HCT116 (cell line): ENCODE measurements at regions not wholly inside any gene's neighbourhood (a gene's known extent, or its start where the extent isn't known, plus 50 kb on each side); places are given as distances from the start of the nearest gene placed in this dataset.

Source experiments
- ATAC-seq: fragments of 200-7000 bp; cut with Tn5 transposase; 2 replicates; pipeline ENCODE4 v1.9.1; 2020; ENCODE audit warnings: mild to moderate bottlenecking, moderate library complexity
- BruUV-seq: library from RNA; stranded (reverse); fragments of 400-500 nt; replicated peaks from 2 replicates; lab custom pipeline; 2021; lab: Mats Ljungman, UMichigan
- CTCF ChIA-PET: fragments of 300-600 bp; sonication (Branson Sonifier 250); formaldehyde crosslinking; loops from one replicate; lab custom pipeline; 2021; ENCODE audit warnings: antibody characterized with exemption; lab: Charles Lee
- POLR2A ChIA-PET: fragments of 300-600, 350-600 bp; sonication (Branson Sonifier 250); formaldehyde crosslinking; loops from one replicate; lab custom pipeline; 2021; ENCODE audit warnings: antibody characterized with exemption; lab: Charles Lee
- RAD21 ChIA-PET, 2 experiments: fragments of 300-600 bp; sonication (Branson Sonifier 250); formaldehyde crosslinking; loops; one replicate each; lab custom pipeline; 2023; ENCODE audit warnings: low total read pairs in 2 of 2; ENCODE audit not compliant: uncharacterized antibody in 2 of 2, unreplicated experiment in 2 of 2, low non-redundant PET in 1 of 2; lab: Charles Lee
- DNase-seq: peaks from one replicate; pipeline ENCODE4 v3.0.0-alpha.2; 2010; ENCODE audit warnings: low read depth, low spot score
- H2AFZ ChIP-seq: fragments of 200-600 bp; shearing (Covaris generic), sonication (generic); 2 replicates; pipeline ENCODE4 v1.6.1; 2017; ENCODE audit warnings: low read depth, mixed run types, mixed read lengths, antibody characterized with exemption, low read length; ENCODE audit not compliant: poor library complexity, severe bottlenecking
- H3K27ac ChIP-seq: 2 replicates; pipeline ENCODE4 v1.5.1; 2012; ENCODE audit warnings: low read depth, low read length
- H3K27me3 ChIP-seq: fragments of 200-600 bp; sonication (generic); 2 replicates; pipeline ENCODE4 v1.6.1; 2016; ENCODE audit warnings: mixed run types, low read length, mixed read lengths; ENCODE audit not compliant: insufficient read depth
- H3K36me3 ChIP-seq, 2 experiments: fragments of 200-500 bp in 1 of 2; fragments of 200-600 bp in 1 of 2; sonication (Bioruptor generic) in 1 of 2; sonication (generic) in 1 of 2; 2 replicates each; pipeline versions ENCODE4 v1.5.1 to v1.6.1; 2014 to 2016; ENCODE audit warnings: low read length in 2 of 2, inconsistent platforms in 1 of 2, mixed read lengths in 1 of 2, mixed run types in 1 of 2; ENCODE audit not compliant: insufficient read depth in 2 of 2, control insufficient read depth in 1 of 2
- H3K4me1 ChIP-seq, 2 experiments: fragments of 200-600 bp in 1 of 2; sonication (generic) in 1 of 2; 2 replicates each; pipeline versions ENCODE4 v1.5.1 to v1.6.1; 2012 to 2017; ENCODE audit warnings: low read length in 2 of 2, inconsistent platforms in 1 of 2, mild to moderate bottlenecking in 1 of 2, mixed read lengths in 1 of 2, mixed run types in 1 of 2, moderate library complexity in 1 of 2; ENCODE audit not compliant: insufficient read depth in 2 of 2, control insufficient read depth in 1 of 2
- H3K4me2 ChIP-seq: fragments of 200-600 bp; sonication (generic); 2 replicates; pipeline ENCODE4 v1.6.1; 2017; ENCODE audit warnings: mixed run types, low read length, mixed read lengths
- H3K4me3 ChIP-seq, 2 experiments: fragments of 200-600 bp in 1 of 2; sonication (generic) in 1 of 2; replicated peaks in 1 of 2; 2 replicates each; pipeline ENCODE4 v1.5.1; 2011 to 2016; ENCODE audit warnings: low read length in 2 of 2, control low read depth in 1 of 2, low read depth in 1 of 2, mild to moderate bottlenecking in 1 of 2, mixed read lengths in 1 of 2, mixed run types in 1 of 2
- H3K79me2 ChIP-seq: fragments of 200-600 bp; sonication (generic); 2 replicates; pipeline ENCODE4 v1.6.1; 2017; ENCODE audit warnings: mild to moderate bottlenecking, mixed run types, low read length, moderate library complexity, mixed read lengths; ENCODE audit not compliant: insufficient read depth
- H3K9ac ChIP-seq: fragments of 200-600 bp; sonication (generic); 2 replicates; pipeline ENCODE4 v1.6.1; 2016; ENCODE audit warnings: low read length, mixed read lengths
- H3K9me2 ChIP-seq: fragments of 200-600 bp; sonication (generic), shearing (Covaris generic); 2 replicates; pipeline ENCODE4 v1.6.1; 2017; ENCODE audit warnings: mixed run types, mild to moderate bottlenecking, moderate library complexity; ENCODE audit not compliant: insufficient read depth
- H3K9me3 ChIP-seq, 2 experiments: fragments of 200-500 bp in 1 of 2; fragments of 200-600 bp in 1 of 2; sonication (Bioruptor generic) in 1 of 2; sonication (generic) in 1 of 2; 2 replicates each; pipeline ENCODE4 v1.6.1; 2014 to 2017; ENCODE audit warnings: low read length in 2 of 2, mixed read lengths in 2 of 2, inconsistent platforms in 1 of 2, low read depth in 1 of 2, mild to moderate bottlenecking in 1 of 2, mixed run types in 1 of 2, moderate library complexity in 1 of 2; ENCODE audit not compliant: control insufficient read depth in 1 of 2, insufficient read depth in 1 of 2
- H4K20me1 ChIP-seq: fragments of 200-600 bp; sonication (generic), shearing (Covaris generic); 2 replicates; pipeline ENCODE4 v1.6.1; 2017; ENCODE audit warnings: mixed run types, mild to moderate bottlenecking, moderate library complexity; ENCODE audit not compliant: insufficient read depth
- CBX3 ChIP-seq: IDR thresholded peaks from 2 replicates; pipeline ENCODE4 v1.6.1; 2012; ENCODE audit warnings: low read depth
- CEBPB ChIP-seq: IDR thresholded peaks from 2 replicates; pipeline ENCODE4 v1.6.1; 2012; ENCODE audit warnings: low read depth
- EGR1 ChIP-seq: IDR thresholded peaks from 2 replicates; pipeline ENCODE4 v1.6.1; 2012; ENCODE audit warnings: low read depth
- ELF1 ChIP-seq: IDR thresholded peaks from 2 replicates; pipeline ENCODE4 v1.6.1; 2012; ENCODE audit warnings: low read depth, borderline replicate concordance
- EZH2 ChIP-seq: fragments of 200-600 bp; sonication (generic); IDR thresholded peaks from 2 replicates; pipeline ENCODE4 v1.6.1; 2017; ENCODE audit warnings: antibody characterized with exemption, mixed run types
- EZH2phosphoT487 ChIP-seq: fragments of 200-600 bp; IDR thresholded peaks from 2 replicates; pipeline ENCODE4 v1.6.1; 2018; ENCODE audit warnings: antibody characterized with exemption, borderline replicate concordance
- FOSL1 ChIP-seq: IDR thresholded peaks from 2 replicates; pipeline ENCODE4 v1.6.1; 2012; ENCODE audit warnings: low read depth
- JUND ChIP-seq: IDR thresholded peaks from 2 replicates; pipeline ENCODE4 v1.6.1; 2012
- POLR2A ChIP-seq: IDR thresholded peaks from 2 replicates; pipeline ENCODE4 v1.7.0; 2011; ENCODE audit warnings: borderline replicate concordance; ENCODE audit not compliant: insufficient read depth, insufficient read length; ENCODE audit errors: extremely low read depth
- RAD21 ChIP-seq: IDR thresholded peaks from 2 replicates; pipeline ENCODE4 v1.6.1; 2012; ENCODE audit warnings: low read depth, mild to moderate bottlenecking
- SIN3A ChIP-seq: IDR thresholded peaks from 2 replicates; pipeline ENCODE4 v1.6.1; 2012; ENCODE audit warnings: low read depth
- SP1 ChIP-seq: IDR thresholded peaks from 2 replicates; pipeline ENCODE4 v1.6.1; 2012; ENCODE audit warnings: low read depth
- SRF ChIP-seq: IDR thresholded peaks from 2 replicates; pipeline ENCODE4 v1.6.1; 2012; ENCODE audit warnings: low read depth
- TCF7L2 ChIP-seq: IDR thresholded peaks from 2 replicates; pipeline ENCODE4 v1.7.0; 2011; ENCODE audit warnings: borderline replicate concordance, inconsistent platforms; ENCODE audit not compliant: insufficient read depth, insufficient read length; ENCODE audit errors: extremely low read depth
- ZFX ChIP-seq: fragments of 450-650 bp; IDR thresholded peaks from 2 replicates; pipeline ENCODE4 v1.6.1; 2017
- ZNF274 ChIP-seq: fragments of 200-500 bp; sonication (Bioruptor generic); IDR thresholded peaks from 2 replicates; pipeline ENCODE4 v1.6.1; 2014; ENCODE audit warnings: mild to moderate bottlenecking, low read depth, low read length, inconsistent platforms
- intact Hi-C: fragments of 100-400 bp; cut with micrococcal nuclease; formaldehyde crosslinking; loops from 2 replicates; pipeline ENCODE4 v1.10.0; 2022
- TF ChIP-seq, protein P1 (sequence below), 3 experiments: fragments of 200-600 bp in 1 of 3; sonication (generic) in 1 of 3; IDR thresholded peaks in 2 of 3; conservative IDR thresholded peaks in 1 of 3; 2 replicates each; pipeline ENCODE4 v1.5.1; 2012 to 2017; ENCODE audit warnings: low read depth in 2 of 3, low read length in 2 of 3, antibody characterized with exemption in 1 of 3, borderline replicate concordance in 1 of 3, control low read depth in 1 of 3, mild to moderate bottlenecking in 1 of 3, mixed read lengths in 1 of 3, mixed run types in 1 of 3, moderate library complexity in 1 of 3; ENCODE audit not compliant: insufficient read depth in 1 of 3
- TF ChIP-seq, protein P2 (sequence below): IDR thresholded peaks from 2 replicates; pipeline ENCODE4 v1.6.1; 2011; ENCODE audit warnings: mild to moderate bottlenecking, low read length, moderate library complexity; ENCODE audit not compliant: insufficient replicate concordance; ENCODE audit errors: extremely low read depth
- TF ChIP-seq, protein P3 (sequence below): IDR thresholded peaks from 2 replicates; pipeline ENCODE4 v1.6.1; 2012; ENCODE audit warnings: low read depth

DNA sequence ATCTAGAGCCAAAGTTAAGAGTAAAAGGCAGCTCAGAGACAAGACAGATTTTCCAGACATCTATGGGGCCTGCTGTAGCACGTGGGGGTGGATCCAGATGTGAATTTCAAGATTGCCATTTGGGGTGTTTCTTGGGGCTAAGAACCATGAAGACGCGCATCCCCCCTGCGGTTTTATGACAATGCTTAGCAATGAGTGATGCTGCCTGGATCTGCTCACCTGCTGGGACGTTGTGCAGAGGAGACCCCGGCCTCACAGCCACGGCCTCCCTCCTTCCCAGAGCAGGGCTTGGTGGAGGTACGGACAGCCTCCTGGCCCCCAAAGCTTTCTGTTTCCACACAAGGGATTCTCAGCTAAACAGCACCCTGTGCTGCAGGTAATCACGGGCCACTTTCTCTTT, 151.5 kb upstream of the DYNLRB2 start:
- H2AFZ ChIP-seq, result no peak overlapping the region
- CTCF ChIA-PET, result no interaction called here
- BruUV-seq, result no TSS peak
- H3K9ac ChIP-seq, result no peak overlapping the region
- H3K27me3 ChIP-seq, result no peaks in the 10 kb centered on the region
- RAD21 ChIA-PET, result no interaction called here
- DNase-seq, result no peak
- H3K9me2 ChIP-seq, result no peaks in the 10 kb centered on the region
- POLR2A ChIA-PET, result no interaction called here
- no peak overlapping the region for H3K4me2 ChIP-seq
- H3K4me1 ChIP-seq, result no peaks in the 10 kb centered on the region
- no peak for TF ChIP-seq CEBPB
- no peak for TF ChIP-seq RAD21
- no peak for TF ChIP-seq EGR1
- TF ChIP-seq FOSL1, result no peak
- TF ChIP-seq SRF, result no peak
- no peak for TF ChIP-seq EZH2
- TF ChIP-seq ZFX, result no peak
- TF ChIP-seq, protein P1, sequence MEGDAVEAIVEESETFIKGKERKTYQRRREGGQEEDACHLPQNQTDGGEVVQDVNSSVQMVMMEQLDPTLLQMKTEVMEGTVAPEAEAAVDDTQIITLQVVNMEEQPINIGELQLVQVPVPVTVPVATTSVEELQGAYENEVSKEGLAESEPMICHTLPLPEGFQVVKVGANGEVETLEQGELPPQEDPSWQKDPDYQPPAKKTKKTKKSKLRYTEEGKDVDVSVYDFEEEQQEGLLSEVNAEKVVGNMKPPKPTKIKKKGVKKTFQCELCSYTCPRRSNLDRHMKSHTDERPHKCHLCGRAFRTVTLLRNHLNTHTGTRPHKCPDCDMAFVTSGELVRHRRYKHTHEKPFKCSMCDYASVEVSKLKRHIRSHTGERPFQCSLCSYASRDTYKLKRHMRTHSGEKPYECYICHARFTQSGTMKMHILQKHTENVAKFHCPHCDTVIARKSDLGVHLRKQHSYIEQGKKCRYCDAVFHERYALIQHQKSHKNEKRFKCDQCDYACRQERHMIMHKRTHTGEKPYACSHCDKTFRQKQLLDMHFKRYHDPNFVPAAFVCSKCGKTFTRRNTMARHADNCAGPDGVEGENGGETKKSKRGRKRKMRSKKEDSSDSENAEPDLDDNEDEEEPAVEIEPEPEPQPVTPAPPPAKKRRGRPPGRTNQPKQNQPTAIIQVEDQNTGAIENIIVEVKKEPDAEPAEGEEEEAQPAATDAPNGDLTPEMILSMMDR (IDR thresholded peaks at IDR 0.05 in 2 of 3, conservative IDR thresholded peaks at IDR 0.05 in 1 of 3; ENCODE audit: borderline replicate concordance in 1 of 3, insufficient read depth in 1 of 3, low read depth in 2 of 3, low read length in 2 of 3), result no peak
- no peak for TF ChIP-seq TCF7L2
- TF ChIP-seq POLR2A, result no peak
- no peak for TF ChIP-seq ZNF274
- TF ChIP-seq, protein P2, sequence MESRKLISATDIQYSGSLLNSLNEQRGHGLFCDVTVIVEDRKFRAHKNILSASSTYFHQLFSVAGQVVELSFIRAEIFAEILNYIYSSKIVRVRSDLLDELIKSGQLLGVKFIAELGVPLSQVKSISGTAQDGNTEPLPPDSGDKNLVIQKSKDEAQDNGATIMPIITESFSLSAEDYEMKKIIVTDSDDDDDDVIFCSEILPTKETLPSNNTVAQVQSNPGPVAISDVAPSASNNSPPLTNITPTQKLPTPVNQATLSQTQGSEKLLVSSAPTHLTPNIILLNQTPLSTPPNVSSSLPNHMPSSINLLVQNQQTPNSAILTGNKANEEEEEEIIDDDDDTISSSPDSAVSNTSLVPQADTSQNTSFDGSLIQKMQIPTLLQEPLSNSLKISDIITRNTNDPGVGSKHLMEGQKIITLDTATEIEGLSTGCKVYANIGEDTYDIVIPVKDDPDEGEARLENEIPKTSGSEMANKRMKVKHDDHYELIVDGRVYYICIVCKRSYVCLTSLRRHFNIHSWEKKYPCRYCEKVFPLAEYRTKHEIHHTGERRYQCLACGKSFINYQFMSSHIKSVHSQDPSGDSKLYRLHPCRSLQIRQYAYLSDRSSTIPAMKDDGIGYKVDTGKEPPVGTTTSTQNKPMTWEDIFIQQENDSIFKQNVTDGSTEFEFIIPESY, result no peak
- TF ChIP-seq SP1, result no peak
- TF ChIP-seq SIN3A, result no peak
- no peak for TF ChIP-seq ELF1
- TF ChIP-seq JUND, result no peak
- TF ChIP-seq EZH2phosphoT487, result no peak
- TF ChIP-seq, protein P3, sequence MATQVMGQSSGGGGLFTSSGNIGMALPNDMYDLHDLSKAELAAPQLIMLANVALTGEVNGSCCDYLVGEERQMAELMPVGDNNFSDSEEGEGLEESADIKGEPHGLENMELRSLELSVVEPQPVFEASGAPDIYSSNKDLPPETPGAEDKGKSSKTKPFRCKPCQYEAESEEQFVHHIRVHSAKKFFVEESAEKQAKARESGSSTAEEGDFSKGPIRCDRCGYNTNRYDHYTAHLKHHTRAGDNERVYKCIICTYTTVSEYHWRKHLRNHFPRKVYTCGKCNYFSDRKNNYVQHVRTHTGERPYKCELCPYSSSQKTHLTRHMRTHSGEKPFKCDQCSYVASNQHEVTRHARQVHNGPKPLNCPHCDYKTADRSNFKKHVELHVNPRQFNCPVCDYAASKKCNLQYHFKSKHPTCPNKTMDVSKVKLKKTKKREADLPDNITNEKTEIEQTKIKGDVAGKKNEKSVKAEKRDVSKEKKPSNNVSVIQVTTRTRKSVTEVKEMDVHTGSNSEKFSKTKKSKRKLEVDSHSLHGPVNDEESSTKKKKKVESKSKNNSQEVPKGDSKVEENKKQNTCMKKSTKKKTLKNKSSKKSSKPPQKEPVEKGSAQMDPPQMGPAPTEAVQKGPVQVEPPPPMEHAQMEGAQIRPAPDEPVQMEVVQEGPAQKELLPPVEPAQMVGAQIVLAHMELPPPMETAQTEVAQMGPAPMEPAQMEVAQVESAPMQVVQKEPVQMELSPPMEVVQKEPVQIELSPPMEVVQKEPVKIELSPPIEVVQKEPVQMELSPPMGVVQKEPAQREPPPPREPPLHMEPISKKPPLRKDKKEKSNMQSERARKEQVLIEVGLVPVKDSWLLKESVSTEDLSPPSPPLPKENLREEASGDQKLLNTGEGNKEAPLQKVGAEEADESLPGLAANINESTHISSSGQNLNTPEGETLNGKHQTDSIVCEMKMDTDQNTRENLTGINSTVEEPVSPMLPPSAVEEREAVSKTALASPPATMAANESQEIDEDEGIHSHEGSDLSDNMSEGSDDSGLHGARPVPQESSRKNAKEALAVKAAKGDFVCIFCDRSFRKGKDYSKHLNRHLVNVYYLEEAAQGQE, result no peak
- no peak for TF ChIP-seq CBX3
- H3K79me2 ChIP-seq, result no peaks in the 10 kb centered on the region
- H3K36me3 ChIP-seq, result no peaks in the 10 kb centered on the region
- no peak for ATAC-seq
- peaks cover 31 to 54% of the 10 kb centered on the region in 2 experiments; a peak in 3 of 4 replicates for H3K9me3 ChIP-seq
- no peak overlapping the region for H3K27ac ChIP-seq
- no peaks in the 10 kb centered on the region for H4K20me1 ChIP-seq
- intact Hi-C loops, result no loop called here
- H3K4me3 ChIP-seq, result no peak overlapping the region
